Type B pancreatic cell (in vitro differentiated cells): ENCODE measurements at regions not wholly inside any gene's neighbourhood (a gene's known extent, or its start where the extent isn't known, plus 50 kb on each side); places are given as distances from the start of the nearest gene placed in this dataset.

ENCODE experiments used
- DNase-seq: peaks from one replicate; pipeline ENCODE4 v3.0.0; 2021; ENCODE audit warnings: mixed read lengths; ENCODE audit not compliant: unreplicated experiment; ENCODE audit errors: extremely low spot score
- H3K27ac Mint-ChIP-seq: 2 replicates; pipeline ENCODE4 v1.8.0; 2021; ENCODE audit warnings: mild to moderate bottlenecking, mixed read lengths
- H3K27me3 Mint-ChIP-seq: 2 replicates; pipeline ENCODE4 v1.8.0; 2021; ENCODE audit warnings: mixed read lengths
- H3K36me3 Mint-ChIP-seq: 2 replicates; pipeline ENCODE4 v1.8.0; 2021; ENCODE audit warnings: mixed read lengths
- H3K4me1 Mint-ChIP-seq: one replicate; pipeline ENCODE4 v1.8.0; 2021; ENCODE audit warnings: mixed read lengths; ENCODE audit not compliant: unreplicated experiment
- H3K4me3 Mint-ChIP-seq: 2 replicates; pipeline ENCODE4 v1.8.0; 2021; ENCODE audit warnings: mild to moderate bottlenecking, mixed read lengths
- H3K9me3 Mint-ChIP-seq: 2 replicates; pipeline ENCODE4 v1.8.0; 2021; ENCODE audit warnings: mixed read lengths
- TF ChIP-seq, protein P1 (sequence below): fragments of 200-600 bp; sonication (generic); conservative IDR thresholded peaks from 2 replicates; pipeline ENCODE4 v1.5.0; 2021; ENCODE audit warnings: antibody characterized with exemption, mild to moderate bottlenecking

DNA sequence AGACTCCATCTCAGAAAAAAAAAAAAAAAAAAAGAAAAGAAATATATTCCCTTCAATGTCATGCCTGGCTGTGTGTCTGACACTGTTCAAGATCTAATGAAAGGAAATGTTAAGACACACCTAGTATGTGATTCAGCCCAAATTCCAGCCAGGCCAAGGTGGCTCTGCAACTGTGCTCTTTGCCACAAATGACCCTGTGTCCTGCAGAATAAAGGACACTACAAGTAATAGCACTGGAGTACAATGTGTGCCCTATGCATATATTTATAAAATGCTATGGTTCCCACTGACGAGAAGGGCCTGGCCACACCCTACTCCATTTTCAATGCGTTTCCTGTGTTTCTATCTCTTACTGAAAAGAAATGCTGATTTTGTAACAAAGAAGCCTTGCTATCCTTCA lies 98.0 kb upstream of the SORBS2 start:
- peaks cover 5% of the 10 kb centered on the region for H3K27me3 Mint-ChIP-seq
- no peaks in the 10 kb centered on the region for H3K36me3 Mint-ChIP-seq
- TF ChIP-seq, protein P1, sequence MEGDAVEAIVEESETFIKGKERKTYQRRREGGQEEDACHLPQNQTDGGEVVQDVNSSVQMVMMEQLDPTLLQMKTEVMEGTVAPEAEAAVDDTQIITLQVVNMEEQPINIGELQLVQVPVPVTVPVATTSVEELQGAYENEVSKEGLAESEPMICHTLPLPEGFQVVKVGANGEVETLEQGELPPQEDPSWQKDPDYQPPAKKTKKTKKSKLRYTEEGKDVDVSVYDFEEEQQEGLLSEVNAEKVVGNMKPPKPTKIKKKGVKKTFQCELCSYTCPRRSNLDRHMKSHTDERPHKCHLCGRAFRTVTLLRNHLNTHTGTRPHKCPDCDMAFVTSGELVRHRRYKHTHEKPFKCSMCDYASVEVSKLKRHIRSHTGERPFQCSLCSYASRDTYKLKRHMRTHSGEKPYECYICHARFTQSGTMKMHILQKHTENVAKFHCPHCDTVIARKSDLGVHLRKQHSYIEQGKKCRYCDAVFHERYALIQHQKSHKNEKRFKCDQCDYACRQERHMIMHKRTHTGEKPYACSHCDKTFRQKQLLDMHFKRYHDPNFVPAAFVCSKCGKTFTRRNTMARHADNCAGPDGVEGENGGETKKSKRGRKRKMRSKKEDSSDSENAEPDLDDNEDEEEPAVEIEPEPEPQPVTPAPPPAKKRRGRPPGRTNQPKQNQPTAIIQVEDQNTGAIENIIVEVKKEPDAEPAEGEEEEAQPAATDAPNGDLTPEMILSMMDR, result no peak
- H3K4me1 Mint-ChIP-seq, result peaks cover 20% of the 10 kb centered on the region
- no peak for DNase-seq
- H3K4me3 Mint-ChIP-seq, result no peak overlapping the region
- H3K27ac Mint-ChIP-seq, result peak overlapping the region; percentile 12
- no peaks in the 10 kb centered on the region for H3K9me3 Mint-ChIP-seq

DNA sequence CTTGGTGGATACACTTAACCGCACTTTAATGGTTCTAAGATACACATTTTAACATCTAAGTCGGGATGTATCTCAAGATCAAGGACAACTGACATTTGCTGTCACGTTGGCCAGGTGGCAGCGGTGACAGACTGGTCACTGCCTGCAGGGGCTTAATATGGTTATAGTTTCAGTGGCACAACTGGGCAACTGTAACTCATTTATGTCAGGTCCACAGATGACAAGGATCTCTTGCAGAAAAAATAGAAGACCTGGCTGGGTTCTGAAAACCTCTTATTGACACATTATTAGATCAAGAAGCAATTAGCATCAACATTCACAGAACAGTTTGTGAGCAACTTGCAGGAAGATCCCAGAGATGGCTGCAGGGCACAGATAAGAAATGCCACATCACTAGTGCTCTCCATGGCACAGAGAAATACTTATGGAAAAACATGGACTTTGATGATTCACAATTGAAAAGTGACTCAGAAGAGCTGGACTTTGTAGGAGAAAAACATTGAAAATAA lies 99.6 kb upstream of the SORBS2 start:
- Mint-ChIP-seq H3K27ac (no peak overlapping the region), H3K36me3 (no peaks in the 10 kb centered on the region), H3K27me3 (peaks cover 15% of the 10 kb centered on the region), H3K9me3 (no peaks in the 10 kb centered on the region), H3K4me1 (peaks cover 29% of the 10 kb centered on the region), H3K4me3 (no peak overlapping the region)
- DNase-seq, result no peak
- TF ChIP-seq, protein P1, result no peak

DNA sequence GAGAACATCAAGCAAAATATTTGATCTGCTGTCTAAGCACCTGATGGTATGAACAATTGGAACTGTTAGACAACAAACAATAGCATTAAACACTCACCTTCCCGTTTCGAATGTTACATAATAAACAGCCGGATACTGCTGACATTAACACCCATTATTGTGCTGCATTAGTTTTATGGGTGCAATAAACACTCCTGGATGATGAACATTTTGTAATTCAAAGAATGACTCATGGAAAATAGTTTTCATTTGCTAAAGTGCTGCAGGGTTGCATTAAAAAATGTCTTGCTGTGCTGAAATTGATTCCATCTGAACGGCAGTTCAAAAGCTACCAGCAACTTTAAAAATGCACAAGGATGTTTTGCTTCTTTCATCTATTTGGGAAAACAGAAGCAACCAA lies 100.8 kb upstream of the SORBS2 start:
- no peaks in the 10 kb centered on the region for H3K9me3 Mint-ChIP-seq
- no peak overlapping the region for H3K27ac Mint-ChIP-seq
- peaks cover 15% of the 10 kb centered on the region for H3K27me3 Mint-ChIP-seq
- no peak for DNase-seq
- no peaks in the 10 kb centered on the region for H3K36me3 Mint-ChIP-seq
- H3K4me1 Mint-ChIP-seq, result peaks cover 29% of the 10 kb centered on the region
- TF ChIP-seq, protein P1, result no peak
- H3K4me3 Mint-ChIP-seq, result no peak overlapping the region

GRCh38 chr4:185914583-185915199 lies 102.7 kb upstream of the SORBS2 start:
- peak overlapping the region; percentile 11 for H3K4me3 Mint-ChIP-seq
- DNase-seq, result no peak
- peaks cover 25% of the 10 kb centered on the region for H3K27me3 Mint-ChIP-seq
- H3K27ac Mint-ChIP-seq, result peak overlapping the region; percentile 38
- no peaks in the 10 kb centered on the region for H3K9me3 Mint-ChIP-seq
- TF ChIP-seq, protein P1, result no peak
- H3K4me1 Mint-ChIP-seq, result peaks cover 29% of the 10 kb centered on the region
- H3K36me3 Mint-ChIP-seq, result no peaks in the 10 kb centered on the region

DNA sequence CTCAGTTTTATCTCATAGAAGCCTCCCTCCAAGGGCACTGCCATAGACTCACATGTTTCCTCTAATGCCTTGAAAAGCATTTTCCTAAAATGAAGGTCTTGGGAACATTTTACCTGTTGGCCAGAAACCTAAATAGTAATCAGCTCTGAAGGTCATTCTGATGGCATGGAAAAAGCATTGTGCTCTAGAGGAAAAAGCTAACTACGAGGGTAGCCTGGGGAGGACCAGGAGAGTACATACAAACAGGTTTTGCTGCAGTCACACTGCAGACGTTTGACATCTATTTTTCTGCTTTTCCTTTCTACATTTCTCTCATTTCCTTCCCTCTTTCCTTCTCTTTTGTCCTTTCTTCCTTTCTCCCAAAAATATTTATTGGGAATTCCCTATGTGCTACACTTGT lies 103.3 kb upstream of the SORBS2 start:
- Mint-ChIP-seq H3K27ac (peak overlapping the region; percentile 38), H3K27me3 (peaks cover 26% of the 10 kb centered on the region), H3K4me3 (no peak overlapping the region), H3K9me3 (no peaks in the 10 kb centered on the region), H3K4me1 (peaks cover 29% of the 10 kb centered on the region), H3K36me3 (no peaks in the 10 kb centered on the region)
- TF ChIP-seq, protein P1, result no peak
- DNase-seq, result no peak
